Rectal smooth muscle tissue (tissue), 1 donor: ENCODE measurements at regions not wholly inside any gene's neighbourhood (a gene's known extent, or its start where the extent isn't known, plus 50 kb on each side); places are given as distances from the start of the nearest gene placed in this dataset.

Experiments used
- H3K27ac ChIP-seq: one replicate; pipeline ENCODE4 v1.7.0; 2013; ENCODE audit warnings: low read depth, low read length, inconsistent platforms
- H3K27me3 ChIP-seq: one replicate; pipeline ENCODE4 v1.7.0; 2013; ENCODE audit warnings: low read length; ENCODE audit not compliant: control insufficient read depth, insufficient read depth
- H3K36me3 ChIP-seq: one replicate; pipeline ENCODE4 v1.7.0; 2013; ENCODE audit warnings: low read length; ENCODE audit not compliant: control insufficient read depth, insufficient read depth
- H3K4me1 ChIP-seq: one replicate; pipeline ENCODE4 v1.7.0; 2013; ENCODE audit warnings: low read length; ENCODE audit not compliant: control insufficient read depth, insufficient read depth
- H3K4me3 ChIP-seq: one replicate; pipeline ENCODE4 v1.7.0; 2013; ENCODE audit warnings: low read length
- H3K9ac ChIP-seq: one replicate; pipeline ENCODE4 v1.7.0; 2013; ENCODE audit warnings: low read length

- no peak overlapping the region for H3K4me3 ChIP-seq
- H3K9ac ChIP-seq = no peak overlapping the region
- no peak overlapping the region for H3K27ac ChIP-seq
- no peaks in the 10 kb centered on the region for H3K36me3 ChIP-seq
- no peaks in the 10 kb centered on the region for H3K4me1 ChIP-seq
- no peaks in the 10 kb centered on the region for H3K27me3 ChIP-seq
These were observed 170.5 kb downstream of the CASP12 start for GRCh38 chr11:104727768-104728167.

- H3K4me3 ChIP-seq = no peak overlapping the region
- H3K9ac ChIP-seq = no peak overlapping the region
- H3K27ac ChIP-seq = no peak overlapping the region
- H3K4me1 ChIP-seq = no peaks in the 10 kb centered on the region
- no peaks in the 10 kb centered on the region for H3K27me3 ChIP-seq
- H3K36me3 ChIP-seq = no peaks in the 10 kb centered on the region
These were observed 171.2 kb downstream of the CASP12 start for GRCh38 chr11:104727095-104727494.

DNA sequence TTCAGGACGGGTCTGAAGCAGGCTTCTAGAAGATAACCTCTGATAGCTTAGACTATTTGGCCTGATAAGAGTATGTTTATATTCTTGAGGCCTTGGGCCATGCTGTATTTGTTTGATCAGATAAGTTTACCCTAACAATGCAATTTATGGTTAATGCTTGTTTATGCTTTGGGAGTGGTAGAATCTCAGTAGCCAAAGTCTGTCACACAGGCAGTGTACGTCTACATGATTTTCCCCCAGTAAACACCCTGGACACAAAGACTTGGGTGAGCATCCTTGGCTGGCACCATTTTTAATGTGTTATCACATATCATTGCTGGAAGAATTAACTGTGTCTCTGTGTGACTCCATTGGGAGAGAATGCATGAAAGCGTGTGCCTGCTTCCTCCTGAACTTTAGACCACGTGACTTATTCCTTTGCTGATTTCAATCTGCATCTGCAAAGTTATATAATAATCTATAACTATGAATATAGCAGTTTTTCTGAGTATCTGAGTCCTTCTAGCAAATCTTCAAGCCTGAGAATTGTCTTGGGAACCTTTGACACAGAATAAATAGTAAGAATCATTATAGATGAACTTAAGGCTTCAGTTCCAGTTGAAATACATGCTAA is 172.4 kb downstream of the CASP12 start:
- H3K27ac ChIP-seq = no peak overlapping the region

DNA sequence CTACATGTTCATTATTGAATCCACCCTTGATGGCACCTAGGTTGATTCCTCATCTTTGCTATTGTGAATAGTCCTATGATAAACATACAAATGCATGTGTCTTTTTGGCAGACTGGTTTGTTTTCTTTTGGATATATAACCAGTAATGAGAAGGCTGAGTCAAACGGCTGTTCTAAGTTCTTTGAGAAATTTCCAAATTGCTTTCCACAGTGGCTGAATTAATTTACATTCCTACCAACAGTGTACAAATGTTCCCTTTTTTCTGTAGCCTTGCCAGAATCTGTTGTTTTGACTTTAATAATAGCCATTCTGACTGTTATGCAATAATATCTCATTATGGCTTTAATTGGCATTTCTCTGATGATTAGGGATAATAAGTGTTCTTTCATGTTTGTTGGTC is 184.9 kb downstream of the CASP12 start:
- H3K27ac ChIP-seq = no peak overlapping the region
- H3K9ac ChIP-seq = no peak overlapping the region
- H3K36me3 ChIP-seq = no peaks in the 10 kb centered on the region
- H3K4me1 ChIP-seq = no peaks in the 10 kb centered on the region
- H3K4me3 ChIP-seq = no peak overlapping the region
- H3K27me3 ChIP-seq = no peaks in the 10 kb centered on the region

More for the DNA sequence above, 172.4 kb downstream of the CASP12 start:
- Histone ChIP-seq H3K4me3 (no peak overlapping the region), H3K36me3 (no peaks in the 10 kb centered on the region), H3K27me3 (no peaks in the 10 kb centered on the region), H3K9ac (no peak overlapping the region), H3K4me1 (no peaks in the 10 kb centered on the region)

DNA sequence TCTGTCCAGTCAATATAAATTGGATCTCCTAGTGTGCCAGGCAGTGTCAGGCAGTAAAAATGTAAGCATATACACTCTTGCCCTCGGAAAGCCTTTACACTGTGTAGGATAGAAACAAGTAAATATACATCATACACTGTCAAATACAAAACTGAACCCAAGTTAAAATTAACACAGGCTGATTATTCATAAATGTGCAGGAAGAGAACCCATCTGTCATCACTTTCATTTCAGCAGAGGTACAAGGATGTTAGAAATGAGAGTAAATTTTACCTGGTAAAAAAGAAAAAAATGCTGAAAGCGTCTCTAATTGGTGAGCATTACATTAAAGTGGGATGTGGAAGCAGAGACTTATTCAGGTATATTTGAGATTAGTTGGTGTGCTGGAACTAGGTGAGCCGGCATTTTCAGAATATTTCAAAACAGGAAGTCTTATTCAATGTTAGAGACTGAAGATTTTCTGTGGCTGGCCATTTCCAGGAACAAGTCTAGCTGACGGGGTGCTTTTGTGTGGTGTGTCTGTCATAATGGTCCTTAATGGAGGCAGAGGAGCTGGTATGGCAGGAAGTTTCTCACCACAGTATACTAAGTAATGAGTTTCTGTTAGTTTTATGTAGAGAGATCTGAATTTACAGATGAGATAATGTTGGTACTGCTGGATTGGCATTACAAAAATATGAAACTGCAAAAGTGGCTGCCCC is 192.6 kb downstream of the CASP12 start:
- Histone ChIP-seq H3K27ac (no peak overlapping the region), H3K9ac (no peak overlapping the region), H3K27me3 (no peaks in the 10 kb centered on the region), H3K36me3 (no peaks in the 10 kb centered on the region), H3K4me3 (no peak overlapping the region), H3K4me1 (no peaks in the 10 kb centered on the region)

DNA sequence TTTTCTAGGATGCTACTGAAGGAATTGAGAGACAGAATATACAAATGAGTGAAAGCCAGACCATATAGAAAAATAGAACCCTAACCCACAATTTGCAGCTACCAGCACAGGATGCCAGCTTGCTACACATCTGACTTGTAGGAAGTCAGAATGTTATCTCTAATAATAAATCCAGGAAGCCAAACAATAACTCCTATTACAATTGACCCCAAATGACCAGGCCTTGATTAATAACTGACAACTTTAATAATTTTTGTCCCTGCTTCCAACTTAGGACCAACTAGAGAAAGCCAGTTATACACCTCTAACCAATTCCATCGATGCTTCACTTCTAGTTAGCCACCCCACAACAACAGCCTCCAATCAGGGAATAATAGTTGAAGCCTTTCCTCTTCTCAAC is 193.4 kb downstream of the CASP12 start:
- Histone ChIP-seq H3K27me3 (no peaks in the 10 kb centered on the region), H3K36me3 (no peaks in the 10 kb centered on the region), H3K4me1 (no peaks in the 10 kb centered on the region), H3K9ac (no peak overlapping the region), H3K4me3 (no peak overlapping the region), H3K27ac (no peak overlapping the region)

GRCh38 chr11:104704146-104704830 is 194.0 kb downstream of the CASP12 start:
- H3K9ac ChIP-seq = no peak overlapping the region
- H3K4me3 ChIP-seq = no peak overlapping the region
- no peaks in the 10 kb centered on the region for H3K4me1 ChIP-seq
- no peaks in the 10 kb centered on the region for H3K27me3 ChIP-seq
- H3K27ac ChIP-seq = no peak overlapping the region
- no peaks in the 10 kb centered on the region for H3K36me3 ChIP-seq

GRCh38 chr11:104700609-104701008 is 197.7 kb downstream of the CASP12 start:
- Histone ChIP-seq H3K27ac (no peak overlapping the region), H3K36me3 (no peaks in the 10 kb centered on the region), H3K27me3 (no peaks in the 10 kb centered on the region), H3K4me3 (no peak overlapping the region), H3K9ac (no peak overlapping the region), H3K4me1 (no peaks in the 10 kb centered on the region)

DNA sequence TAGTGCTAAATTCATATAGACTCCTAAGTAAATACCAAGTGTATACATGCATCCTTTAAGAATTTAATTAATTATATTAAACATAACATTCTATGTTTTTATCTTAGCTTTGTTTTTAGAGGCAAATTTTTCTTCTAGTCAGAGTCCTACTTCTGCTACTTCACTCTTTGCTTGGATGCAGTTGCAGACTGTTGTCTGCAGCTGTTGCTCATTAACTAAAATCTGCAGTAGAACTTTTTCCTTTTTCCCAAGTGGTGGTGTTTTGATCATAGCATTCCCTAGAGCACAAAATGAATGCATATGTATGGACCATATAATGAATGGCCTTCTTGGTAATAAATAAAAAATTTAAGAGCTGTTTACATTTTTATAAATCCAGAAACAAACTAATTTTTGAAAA is 198.3 kb downstream of the CASP12 start:
- Histone ChIP-seq H3K4me3 (no peak overlapping the region), H3K36me3 (no peaks in the 10 kb centered on the region), H3K27me3 (no peaks in the 10 kb centered on the region), H3K27ac (no peak overlapping the region), H3K4me1 (no peaks in the 10 kb centered on the region), H3K9ac (no peak overlapping the region)

DNA sequence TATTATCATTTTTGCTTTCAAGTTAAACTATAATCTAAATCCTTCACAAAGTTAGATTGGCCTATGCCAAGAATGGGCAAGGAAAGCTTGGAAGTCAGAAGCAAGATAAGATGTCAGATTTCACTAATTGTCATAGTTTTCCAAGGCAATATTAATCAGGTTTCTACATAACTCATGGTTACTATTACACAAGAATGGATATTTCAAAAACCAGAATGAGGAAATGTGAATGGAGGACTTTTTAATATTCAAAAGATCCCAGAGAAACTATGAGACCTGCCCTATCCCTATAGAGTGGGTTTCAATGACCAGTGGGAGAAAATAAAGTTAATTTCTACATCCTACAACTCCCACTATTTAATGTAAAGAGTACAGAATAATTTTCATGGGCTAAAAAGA is 203.2 kb downstream of the CASP12 start:
- Histone ChIP-seq H3K4me1 (no peaks in the 10 kb centered on the region), H3K27ac (no peak overlapping the region), H3K4me3 (no peak overlapping the region), H3K36me3 (no peaks in the 10 kb centered on the region), H3K9ac (no peak overlapping the region), H3K27me3 (no peaks in the 10 kb centered on the region)

DNA sequence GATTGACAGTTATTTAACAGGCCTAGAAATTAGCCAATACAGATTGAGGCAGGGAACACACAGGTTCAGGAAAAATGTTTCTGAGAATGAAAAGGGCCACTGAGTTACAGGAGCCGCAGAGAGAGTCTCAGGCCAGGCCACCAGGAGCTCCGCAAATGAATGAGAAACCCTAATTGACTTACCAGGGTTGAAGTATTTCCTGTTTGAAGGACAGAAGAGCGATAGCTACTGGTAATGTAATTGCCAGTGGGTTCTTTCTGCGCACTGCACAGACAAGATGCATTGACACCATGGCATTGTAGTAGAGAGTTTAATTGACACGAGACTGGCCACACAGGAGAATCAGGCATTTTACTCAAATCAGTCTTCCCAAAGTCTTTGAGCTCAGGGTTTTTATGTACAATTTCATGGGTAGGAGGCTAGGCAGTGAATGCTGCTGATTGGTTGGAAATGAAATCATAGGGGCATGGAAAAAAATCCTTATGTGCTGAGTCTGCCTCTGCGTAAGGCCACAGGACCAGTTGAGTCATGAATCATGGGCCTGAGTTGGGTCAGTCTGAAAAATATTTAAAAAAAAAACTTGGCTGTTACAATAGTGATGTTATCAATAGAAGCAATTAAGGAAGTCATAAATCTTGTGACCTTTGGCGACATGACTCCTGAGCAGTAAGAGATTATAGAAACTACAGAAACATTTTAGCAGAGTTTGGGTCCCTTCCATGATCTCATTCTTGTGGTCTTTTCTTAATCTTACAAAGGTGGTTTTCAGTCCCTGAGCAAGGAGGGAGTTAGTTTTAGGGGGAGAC is 203.8 kb downstream of the CASP12 start:
- Histone ChIP-seq H3K27me3 (no peaks in the 10 kb centered on the region), H3K4me1 (no peaks in the 10 kb centered on the region), H3K9ac (no peak overlapping the region), H3K4me3 (no peak overlapping the region), H3K36me3 (no peaks in the 10 kb centered on the region), H3K27ac (no peak overlapping the region)

- Histone ChIP-seq H3K4me3 (no peak overlapping the region), H3K27ac (no peak overlapping the region), H3K36me3 (no peaks in the 10 kb centered on the region), H3K4me1 (no peaks in the 10 kb centered on the region), H3K27me3 (no peaks in the 10 kb centered on the region), H3K9ac (no peak overlapping the region)
These were observed 205.5 kb downstream of the CASP12 start for GRCh38 chr11:104692751-104693150.
